K562 (cell line): ENCODE measurements at regions not wholly inside any gene's neighbourhood (a gene's known extent, or its start where the extent isn't known, plus 50 kb on each side); places are given as distances from the start of the nearest gene placed in this dataset.
A peak's percentile ranks its signal among the peaks of the same experiment; 100 is the strongest.

Experiments
- CBFA2T3 ChIP-seq: fragments of 450-650 bp; IDR thresholded peaks from 2 replicates; pipeline ENCODE4 v1.6.1; 2017
- CHD1 ChIP-seq: fragments of 200-600 bp; sonication (generic); IDR thresholded peaks from one replicate; pipeline ENCODE4 v1.6.1; 2012; ENCODE audit warnings: mild to moderate bottlenecking, moderate library complexity, low read length, inconsistent platforms
- DDX20 ChIP-seq: fragments of 450-650 bp; IDR thresholded peaks from 2 replicates; pipeline ENCODE4 v1.6.1; 2016; ENCODE audit warnings: missing genetic modification characterization, low read depth, mild to moderate bottlenecking, missing compliant biosample characterization, moderate library complexity
- ESRRB ChIP-seq: fragments of 250-450 bp; sonication (Bioruptor Pico); IDR thresholded peaks from 2 replicates; pipeline ENCODE4 v1.5.0; 2020; ENCODE audit warnings: mild to moderate bottlenecking, moderate library complexity, borderline replicate concordance
- PTBP1 ChIP-seq: fragments of 200-400 bp; formaldehyde crosslinking; IDR thresholded peaks from 2 replicates; pipeline ENCODE4 v1.6.1; 2017; ENCODE audit warnings: low read depth, low read length
- THAP7 ChIP-seq: fragments of 250-450 bp; sonication (Bioruptor Pico); IDR thresholded peaks from 2 replicates; pipeline ENCODE4 v1.5.0; 2021
- ZNF12 ChIP-seq: sonication (generic); formaldehyde crosslinking; IDR thresholded peaks from 2 replicates; pipeline ENCODE4 v1.4.0; 2020; ENCODE audit warnings: mild to moderate bottlenecking, missing genetic modification reagents
- ZNF407 ChIP-seq: fragments of 450-650 bp; IDR thresholded peaks from 2 replicates; pipeline ENCODE4 v1.6.1; 2016; ENCODE audit warnings: low read depth
- ZNF586 ChIP-seq: fragments of 450-650 bp; formaldehyde crosslinking; conservative IDR thresholded peaks from 2 replicates; pipeline ENCODE4 v1.4.0; 2020; ENCODE audit warnings: mild to moderate bottlenecking, moderate library complexity
- TF ChIP-seq, protein P1 (sequence below): fragments of 450-650 bp; formaldehyde crosslinking; IDR thresholded peaks from 2 replicates; pipeline ENCODE4 v1.4.0; 2022; ENCODE audit warnings: missing genetic modification characterization
- TF ChIP-seq, protein P2 (sequence below), 2 experiments: fragments of 150-350 bp in 1 of 2; IDR thresholded peaks; 2 replicates each; pipeline ENCODE4 v1.6.1; 2012 to 2016; ENCODE audit warnings: low read depth in 2 of 2, low read length in 2 of 2, mild to moderate bottlenecking in 1 of 2, moderate library complexity in 1 of 2

DNA sequence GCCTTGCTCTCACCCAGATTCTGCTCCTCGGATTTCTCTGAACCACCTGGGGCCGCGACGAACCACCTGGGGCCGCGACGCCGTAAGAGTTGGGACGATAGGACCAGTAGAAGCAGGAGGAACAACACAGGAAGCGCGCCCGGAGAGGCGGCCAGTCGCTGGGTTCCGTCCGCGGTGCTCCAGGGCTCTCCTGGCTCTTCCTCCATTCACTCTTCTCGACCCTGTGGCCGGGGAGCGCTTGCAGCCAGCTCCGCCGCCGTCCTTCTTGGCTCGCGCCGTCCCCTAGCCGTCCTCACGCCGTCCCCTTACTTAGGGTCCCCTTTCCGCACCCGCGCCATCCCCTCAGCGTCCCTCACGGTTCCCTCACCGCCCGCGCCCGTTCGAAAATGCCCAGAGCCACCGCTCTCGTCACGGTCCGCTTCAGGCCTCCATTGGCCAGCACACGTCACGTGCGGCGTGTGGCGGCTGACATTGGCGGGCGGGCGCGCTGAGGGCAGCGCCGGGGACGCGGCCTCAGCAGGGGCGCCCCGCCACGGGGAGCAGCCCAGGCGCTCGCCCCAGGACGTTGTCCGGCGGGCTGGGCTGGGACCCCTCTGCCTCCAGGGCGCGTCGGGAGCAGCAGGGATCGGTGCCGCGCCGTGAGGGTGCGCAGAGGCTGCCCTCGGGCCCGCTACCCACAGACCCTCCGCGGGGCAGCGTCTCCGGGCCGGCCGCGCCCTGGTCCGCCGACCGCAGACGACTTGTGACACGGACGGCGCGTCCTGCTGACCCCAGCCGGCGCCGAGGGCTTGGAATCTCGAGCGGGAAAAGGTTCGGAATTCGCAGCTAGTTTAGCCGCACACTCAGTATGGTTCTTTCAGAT lies 53.7 kb upstream of the PTPDC1 start (continued):
- TF ChIP-seq THAP7 (no peak), ESRRB (CRISPR knock-in tag) (no peak), ZNF407 (no peak), ZNF586 (no peak), CHD1 (no peak), DDX20 (tag) (no peak), PTBP1 (no peak), CBFA2T3 (no peak), ZNF12 (CRISPR knock-in tag) (peak; percentile 62)
- TF ChIP-seq, protein P1, sequence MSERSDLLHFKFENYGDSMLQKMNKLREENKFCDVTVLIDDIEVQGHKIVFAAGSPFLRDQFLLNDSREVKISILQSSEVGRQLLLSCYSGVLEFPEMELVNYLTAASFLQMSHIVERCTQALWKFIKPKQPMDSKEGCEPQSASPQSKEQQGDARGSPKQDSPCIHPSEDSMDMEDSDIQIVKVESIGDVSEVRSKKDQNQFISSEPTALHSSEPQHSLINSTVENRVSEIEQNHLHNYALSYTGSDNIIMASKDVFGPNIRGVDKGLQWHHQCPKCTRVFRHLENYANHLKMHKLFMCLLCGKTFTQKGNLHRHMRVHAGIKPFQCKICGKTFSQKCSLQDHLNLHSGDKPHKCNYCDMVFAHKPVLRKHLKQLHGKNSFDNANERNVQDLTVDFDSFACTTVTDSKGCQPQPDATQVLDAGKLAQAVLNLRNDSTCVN (CRISPR knock-in tag) = peak; percentile 72; the same call in 1 of the 2 replicates
- TF ChIP-seq, protein P2, sequence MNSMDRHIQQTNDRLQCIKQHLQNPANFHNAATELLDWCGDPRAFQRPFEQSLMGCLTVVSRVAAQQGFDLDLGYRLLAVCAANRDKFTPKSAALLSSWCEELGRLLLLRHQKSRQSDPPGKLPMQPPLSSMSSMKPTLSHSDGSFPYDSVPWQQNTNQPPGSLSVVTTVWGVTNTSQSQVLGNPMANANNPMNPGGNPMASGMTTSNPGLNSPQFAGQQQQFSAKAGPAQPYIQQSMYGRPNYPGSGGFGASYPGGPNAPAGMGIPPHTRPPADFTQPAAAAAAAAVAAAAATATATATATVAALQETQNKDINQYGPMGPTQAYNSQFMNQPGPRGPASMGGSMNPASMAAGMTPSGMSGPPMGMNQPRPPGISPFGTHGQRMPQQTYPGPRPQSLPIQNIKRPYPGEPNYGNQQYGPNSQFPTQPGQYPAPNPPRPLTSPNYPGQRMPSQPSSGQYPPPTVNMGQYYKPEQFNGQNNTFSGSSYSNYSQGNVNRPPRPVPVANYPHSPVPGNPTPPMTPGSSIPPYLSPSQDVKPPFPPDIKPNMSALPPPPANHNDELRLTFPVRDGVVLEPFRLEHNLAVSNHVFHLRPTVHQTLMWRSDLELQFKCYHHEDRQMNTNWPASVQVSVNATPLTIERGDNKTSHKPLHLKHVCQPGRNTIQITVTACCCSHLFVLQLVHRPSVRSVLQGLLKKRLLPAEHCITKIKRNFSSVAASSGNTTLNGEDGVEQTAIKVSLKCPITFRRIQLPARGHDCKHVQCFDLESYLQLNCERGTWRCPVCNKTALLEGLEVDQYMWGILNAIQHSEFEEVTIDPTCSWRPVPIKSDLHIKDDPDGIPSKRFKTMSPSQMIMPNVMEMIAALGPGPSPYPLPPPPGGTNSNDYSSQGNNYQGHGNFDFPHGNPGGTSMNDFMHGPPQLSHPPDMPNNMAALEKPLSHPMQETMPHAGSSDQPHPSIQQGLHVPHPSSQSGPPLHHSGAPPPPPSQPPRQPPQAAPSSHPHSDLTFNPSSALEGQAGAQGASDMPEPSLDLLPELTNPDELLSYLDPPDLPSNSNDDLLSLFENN (IDR thresholded peaks at IDR 0.05; ENCODE audit: low read depth in 2 of 2, low read length in 2 of 2) = peak in 1 of 2 experiments; percentile 30; a peak in 1 of 4 replicates
